Fibroblast of villous mesenchyme (primary cell): ENCODE measurements at regions not wholly inside any gene's neighbourhood (a gene's known extent, or its start where the extent isn't known, plus 50 kb on each side); places are given as distances from the start of the nearest gene placed in this dataset.

ENCODE experiments used
- DNase-seq: peaks from one replicate; pipeline ENCODE4 v3.0.0-alpha.2; 2010; ENCODE audit warnings: low read depth
- H3K4me3 ChIP-seq: 2 replicates; pipeline ENCODE4 v1.5.1; 2011; ENCODE audit warnings: low read depth, mild to moderate bottlenecking, low read length
- TF ChIP-seq, protein P1 (sequence below): IDR thresholded peaks from 2 replicates; pipeline ENCODE4 v1.5.1; 2012; ENCODE audit warnings: low read depth, mild to moderate bottlenecking, low read length; ENCODE audit not compliant: insufficient read depth

DNA sequence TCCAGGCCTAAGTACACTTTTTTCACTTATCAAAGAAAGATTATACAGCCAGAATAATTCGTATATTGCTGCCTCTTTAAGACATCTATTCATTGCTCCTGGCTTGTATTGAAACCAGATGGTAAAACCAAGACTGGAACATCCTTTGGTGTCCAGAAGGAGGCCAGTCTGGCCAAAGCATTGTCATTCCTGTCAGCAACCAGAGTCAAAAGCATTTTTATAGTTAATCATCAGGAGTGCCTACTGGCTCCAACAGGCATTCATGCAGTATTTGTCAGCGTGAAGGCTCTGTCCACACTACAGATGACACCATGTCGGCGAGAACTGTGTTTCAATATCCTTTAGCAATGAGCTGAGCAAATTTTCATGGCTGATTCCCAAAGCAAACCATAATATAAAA lies 118.0 kb upstream of the G2E3 start:
- TF ChIP-seq, protein P1, sequence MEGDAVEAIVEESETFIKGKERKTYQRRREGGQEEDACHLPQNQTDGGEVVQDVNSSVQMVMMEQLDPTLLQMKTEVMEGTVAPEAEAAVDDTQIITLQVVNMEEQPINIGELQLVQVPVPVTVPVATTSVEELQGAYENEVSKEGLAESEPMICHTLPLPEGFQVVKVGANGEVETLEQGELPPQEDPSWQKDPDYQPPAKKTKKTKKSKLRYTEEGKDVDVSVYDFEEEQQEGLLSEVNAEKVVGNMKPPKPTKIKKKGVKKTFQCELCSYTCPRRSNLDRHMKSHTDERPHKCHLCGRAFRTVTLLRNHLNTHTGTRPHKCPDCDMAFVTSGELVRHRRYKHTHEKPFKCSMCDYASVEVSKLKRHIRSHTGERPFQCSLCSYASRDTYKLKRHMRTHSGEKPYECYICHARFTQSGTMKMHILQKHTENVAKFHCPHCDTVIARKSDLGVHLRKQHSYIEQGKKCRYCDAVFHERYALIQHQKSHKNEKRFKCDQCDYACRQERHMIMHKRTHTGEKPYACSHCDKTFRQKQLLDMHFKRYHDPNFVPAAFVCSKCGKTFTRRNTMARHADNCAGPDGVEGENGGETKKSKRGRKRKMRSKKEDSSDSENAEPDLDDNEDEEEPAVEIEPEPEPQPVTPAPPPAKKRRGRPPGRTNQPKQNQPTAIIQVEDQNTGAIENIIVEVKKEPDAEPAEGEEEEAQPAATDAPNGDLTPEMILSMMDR = no peak
- no peak for DNase-seq
- H3K4me3 ChIP-seq = no peak overlapping the region

DNA sequence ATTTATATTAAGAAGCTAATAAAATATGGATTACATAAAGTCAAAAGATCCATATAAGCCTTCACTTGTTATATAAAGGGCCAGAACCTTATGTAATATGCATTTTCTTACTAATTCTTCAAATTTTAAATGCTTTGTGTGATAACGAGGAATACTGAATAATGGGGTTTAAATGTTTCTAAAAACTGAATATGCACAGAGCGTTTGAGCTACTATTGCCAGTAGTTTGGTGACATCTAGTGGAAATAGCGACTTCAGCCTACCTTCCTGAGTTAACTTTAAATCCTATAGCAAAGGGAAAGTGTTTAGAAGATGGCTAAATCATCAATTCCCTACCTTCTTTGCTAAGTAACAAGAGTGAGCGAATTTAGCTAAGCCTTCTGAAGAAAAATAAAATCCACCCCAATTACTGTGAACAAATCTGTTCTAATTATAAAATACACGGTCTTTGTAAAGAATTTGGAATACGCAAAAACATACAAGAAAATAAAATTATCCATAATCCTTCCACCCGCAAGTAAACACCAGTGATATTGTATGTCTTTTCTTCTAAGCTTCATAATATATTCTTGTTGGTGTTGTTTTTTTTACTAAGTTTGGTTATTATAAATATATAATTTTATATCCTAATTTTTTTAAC lies 115.5 kb upstream of the G2E3 start:
- H3K4me3 ChIP-seq = no peak overlapping the region
- TF ChIP-seq, protein P1 = peak; percentile 43
- DNase-seq = peak; percentile 44

DNA sequence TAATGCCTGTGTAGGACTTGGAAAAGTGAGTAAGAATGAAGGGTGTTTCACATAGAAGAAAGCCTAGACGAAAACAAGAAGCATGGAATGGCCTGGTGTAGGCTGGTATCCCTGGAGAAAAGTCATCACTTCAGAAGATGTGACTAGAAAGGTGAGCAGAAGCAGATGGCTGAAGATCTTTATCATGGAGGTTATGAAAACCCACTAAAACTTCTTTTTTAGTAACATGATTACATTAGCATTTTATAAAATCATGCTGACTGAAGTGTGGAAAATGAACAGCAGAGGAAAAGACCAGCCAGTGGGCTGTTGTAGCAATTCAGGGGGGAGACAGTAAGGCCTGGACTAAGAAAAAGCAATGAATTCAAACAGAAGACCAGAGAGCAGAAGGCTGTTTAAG lies 114.5 kb upstream of the G2E3 start:
- no peak overlapping the region for H3K4me3 ChIP-seq
- DNase-seq = no peak
- TF ChIP-seq, protein P1 = no peak

DNA sequence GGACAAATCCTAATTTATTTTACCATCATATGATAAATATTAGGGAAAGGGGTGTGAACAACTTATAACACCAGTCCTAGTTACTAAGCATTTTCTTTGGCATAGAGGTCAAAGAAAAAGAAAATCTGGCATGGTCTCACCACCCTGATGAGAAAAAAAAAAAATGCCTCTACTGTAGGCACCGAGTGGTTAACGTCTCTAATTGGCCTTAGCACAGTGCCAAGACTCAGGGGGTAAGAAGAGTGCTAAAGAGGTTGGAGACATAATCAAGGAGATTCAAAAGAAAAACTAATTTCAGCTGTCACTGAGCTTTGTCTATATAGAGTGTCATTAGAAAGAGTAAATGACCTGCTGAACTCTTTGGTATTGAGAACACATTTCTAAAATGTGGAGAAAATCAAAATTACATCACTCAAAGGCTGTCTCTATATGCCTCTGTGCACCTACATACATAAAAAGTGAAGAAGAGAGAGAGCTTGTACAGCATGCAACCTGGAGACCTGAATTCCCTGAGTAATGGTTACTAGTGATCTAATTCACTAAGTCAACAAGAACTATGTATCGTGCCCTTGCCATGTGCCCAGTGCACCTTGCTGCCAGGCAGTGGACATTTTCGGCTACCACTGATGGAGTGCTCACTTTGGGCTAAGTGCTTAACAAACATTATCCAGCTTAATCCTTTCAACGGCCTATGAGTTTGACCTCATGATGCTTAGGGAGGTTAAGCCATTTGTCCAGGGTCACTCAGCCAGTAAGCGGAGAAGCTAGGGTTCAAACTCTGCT lies 113.8 kb upstream of the G2E3 start:
- no peak for DNase-seq
- TF ChIP-seq, protein P1 = no peak
- H3K4me3 ChIP-seq = no peak overlapping the region

DNA sequence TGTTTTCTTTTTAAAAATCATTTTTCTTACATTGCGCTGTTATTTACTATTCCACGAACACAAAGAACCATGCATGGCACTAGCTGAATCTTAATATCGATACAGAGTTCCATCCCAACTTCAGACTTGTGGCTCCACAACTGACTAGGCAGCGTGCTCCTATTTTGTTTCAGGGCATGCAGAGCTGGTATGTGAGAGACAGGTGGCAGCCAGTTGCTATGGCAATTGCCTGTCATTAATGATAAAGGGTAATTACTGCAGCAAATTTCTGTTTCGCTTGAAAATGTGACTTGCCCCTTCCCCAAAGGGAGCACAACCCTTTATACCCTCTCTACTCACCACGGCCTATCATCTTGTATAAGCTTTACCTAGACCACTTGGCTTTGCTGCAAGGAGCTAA lies 113.1 kb upstream of the G2E3 start:
- TF ChIP-seq, protein P1 = no peak
- H3K4me3 ChIP-seq = no peak overlapping the region
- no peak for DNase-seq

DNA sequence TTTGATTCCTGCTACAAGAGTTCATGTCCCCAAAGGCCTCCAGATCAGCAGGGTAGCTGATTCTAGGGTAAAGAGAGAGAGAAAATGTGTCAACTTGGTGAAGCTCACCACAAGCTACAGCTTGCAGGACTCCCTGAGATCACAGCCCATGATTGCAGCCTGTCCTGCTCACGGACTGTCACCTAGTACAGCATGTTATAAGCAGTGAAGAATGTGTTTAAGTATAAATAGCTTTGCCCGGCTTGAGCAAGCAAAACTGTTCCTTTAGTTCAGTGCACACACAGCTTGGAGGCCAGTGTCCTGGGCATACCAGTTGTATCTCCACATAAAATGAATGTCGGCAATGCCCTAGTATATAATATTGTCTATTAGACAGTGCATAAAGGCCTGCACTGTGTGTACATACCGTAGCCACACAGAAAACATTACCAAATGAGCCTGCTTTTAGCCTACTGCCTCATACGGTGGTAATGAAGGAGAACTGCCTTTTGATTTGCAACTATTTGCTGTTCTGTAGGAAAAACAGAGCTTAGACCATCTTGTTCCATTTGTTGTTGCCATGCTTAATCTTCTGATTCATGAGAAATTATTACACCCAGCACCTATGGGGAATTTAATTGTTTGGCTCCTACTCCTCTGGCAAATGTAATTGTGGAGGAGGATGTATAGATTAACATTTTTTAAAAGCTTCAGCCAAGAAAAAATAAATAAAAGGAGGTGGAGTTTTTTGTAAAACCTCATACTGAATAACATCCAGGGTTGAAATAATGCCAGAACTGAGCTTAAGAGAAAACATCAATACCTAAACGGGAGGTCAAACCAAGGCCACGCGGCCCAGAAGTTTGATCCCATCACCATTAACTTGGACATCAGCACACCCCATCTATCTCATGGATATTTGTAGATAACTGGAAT lies 108.1 kb upstream of the G2E3 start:
- no peak overlapping the region for H3K4me3 ChIP-seq
- TF ChIP-seq, protein P1 = no peak
- peak; percentile 8 for DNase-seq
